HEK293T (cell line): ENCODE measurements at regions not wholly inside any gene's neighbourhood (a gene's known extent, or its start where the extent isn't known, plus 50 kb on each side); places are given as distances from the start of the nearest gene placed in this dataset.

Source experiments
- BHLHE40 ChIP-seq: fragments of 450-650 bp; IDR thresholded peaks from 2 replicates; pipeline ENCODE4 v1.6.1; 2016; ENCODE audit warnings: mild to moderate bottlenecking, moderate library complexity, borderline replicate concordance
- CTBP1 ChIP-seq: fragments of 450-650 bp; IDR thresholded peaks from 2 replicates; pipeline ENCODE4 v1.6.1; 2016; ENCODE audit warnings: borderline replicate concordance
- ELF4 ChIP-seq: fragments of 450-650 bp; IDR thresholded peaks from 2 replicates; pipeline ENCODE4 v1.6.1; 2017; ENCODE audit warnings: antibody characterized with exemption
- FOXA1 ChIP-seq: fragments of 450-650 bp; IDR thresholded peaks from 2 replicates; pipeline ENCODE4 v1.6.1; 2016; ENCODE audit warnings: mild to moderate bottlenecking
- FOXK2 ChIP-seq: fragments of 450-650 bp; IDR thresholded peaks from 2 replicates; pipeline ENCODE4 v1.6.1; 2016; ENCODE audit warnings: mild to moderate bottlenecking
- FOXM1 ChIP-seq: fragments of 450-650 bp; IDR thresholded peaks from 2 replicates; pipeline ENCODE4 v1.6.1; 2017; ENCODE audit warnings: mild to moderate bottlenecking, borderline replicate concordance
- L3MBTL2 ChIP-seq: fragments of 450-650 bp; conservative IDR thresholded peaks from 2 replicates; pipeline ENCODE4 v1.6.1; 2016; ENCODE audit warnings: mild to moderate bottlenecking
- LEF1 ChIP-seq: fragments of 450-650 bp; IDR thresholded peaks from 2 replicates; pipeline ENCODE4 v1.6.1; 2017; ENCODE audit warnings: mild to moderate bottlenecking, borderline replicate concordance
- NFRKB ChIP-seq: fragments of 450-650 bp; IDR thresholded peaks from 2 replicates; pipeline ENCODE4 v1.6.1; 2016; ENCODE audit warnings: mild to moderate bottlenecking, moderate library complexity
- SP1 ChIP-seq: fragments of 450-650 bp; IDR thresholded peaks from 2 replicates; pipeline ENCODE4 v1.6.1; 2017
- SUZ12 ChIP-seq: fragments of 450-650 bp; IDR thresholded peaks from 2 replicates; pipeline ENCODE4 v1.6.1; 2016; ENCODE audit warnings: mild to moderate bottlenecking
- TARDBP ChIP-seq: fragments of 450-650 bp; IDR thresholded peaks from 2 replicates; pipeline ENCODE4 v1.6.1; 2016
- ZNF384 ChIP-seq: fragments of 450-650 bp; IDR thresholded peaks from 2 replicates; pipeline ENCODE4 v1.6.1; 2016

- TF ChIP-seq ELF4 (no peak), TARDBP (no peak), FOXM1 (no peak), ZNF384 (no peak), LEF1 (no peak), SP1 (no peak), FOXK2 (no peak), SUZ12 (no peak), FOXA1 (no peak), BHLHE40 (no peak), NFRKB (no peak), L3MBTL2 (no peak), CTBP1 (no peak)
These were observed 324.6 kb downstream of the TMEM121 start for GRCh38 chr14:105850853-105851581.
